GM18520 (cell line): ENCODE measurements at regions not wholly inside any gene's neighbourhood (a gene's known extent, or its start where the extent isn't known, plus 50 kb on each side); places are given as distances from the start of the nearest gene placed in this dataset.

Source experiments
- ATAC-seq: cut with Tn5 transposase; IDR thresholded peaks from one replicate; pipeline ENCODE4 v1.9.1; 2021; ENCODE audit not compliant: unreplicated experiment

DNA sequence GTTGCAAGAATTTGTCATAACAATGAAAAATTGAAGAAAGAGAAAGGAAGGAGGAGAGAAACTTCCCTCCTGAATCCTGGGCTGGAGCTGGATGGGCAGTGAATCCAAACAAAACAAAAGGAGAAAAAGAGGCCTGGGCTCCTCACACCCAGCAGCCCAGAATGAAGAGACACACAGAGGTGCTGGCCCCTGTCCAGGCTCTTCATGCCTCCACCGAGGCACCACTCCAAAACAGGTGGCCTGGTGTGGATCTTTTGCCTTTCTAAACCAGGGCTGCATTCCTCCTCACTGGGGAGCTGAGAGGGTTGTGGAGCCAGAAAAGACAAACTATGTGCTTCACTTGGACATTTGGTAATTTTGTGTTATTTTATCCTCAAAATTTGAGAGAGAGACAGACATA lies 76.0 kb downstream of the FAM124B start:
- ATAC-seq, result no peak

DNA sequence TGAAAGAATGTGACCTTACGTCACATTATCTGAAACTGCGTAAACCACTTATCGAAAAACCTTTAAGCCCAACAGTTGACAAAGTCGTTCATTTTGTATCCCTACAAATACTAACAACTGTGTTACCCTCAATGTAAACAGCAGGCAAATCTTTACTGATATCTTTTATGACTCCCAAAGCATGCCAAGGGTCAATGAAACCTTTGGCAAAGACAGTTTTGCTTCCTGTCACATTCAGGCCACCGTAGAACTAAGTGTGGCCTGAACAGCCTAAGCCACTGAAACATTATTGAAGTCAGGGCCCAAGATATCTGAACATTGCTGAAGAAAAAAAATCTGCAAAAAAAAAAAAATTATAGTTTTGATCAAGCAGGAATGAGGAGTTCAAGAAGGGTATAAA lies 77.3 kb downstream of the FAM124B start:
- no peak for ATAC-seq

DNA sequence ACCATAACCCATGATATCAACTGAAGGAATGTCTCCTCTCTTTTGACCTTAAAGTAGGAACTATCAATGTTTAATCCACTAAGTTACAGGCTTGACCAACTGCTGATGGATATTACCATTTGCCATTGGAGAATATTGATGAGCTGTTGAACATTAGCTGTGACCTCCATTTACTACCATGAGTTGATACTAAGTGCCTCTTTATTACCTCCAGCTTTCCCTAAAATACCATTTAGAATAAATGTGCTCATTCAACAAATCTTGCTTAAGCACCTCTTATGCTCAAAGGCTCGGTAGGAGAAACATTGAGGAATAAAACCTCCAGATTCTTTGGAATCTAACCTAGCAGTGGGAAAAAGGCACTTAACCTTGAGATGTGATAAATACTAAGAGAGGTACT lies 81.2 kb downstream of the FAM124B start:
- no peak for ATAC-seq

DNA sequence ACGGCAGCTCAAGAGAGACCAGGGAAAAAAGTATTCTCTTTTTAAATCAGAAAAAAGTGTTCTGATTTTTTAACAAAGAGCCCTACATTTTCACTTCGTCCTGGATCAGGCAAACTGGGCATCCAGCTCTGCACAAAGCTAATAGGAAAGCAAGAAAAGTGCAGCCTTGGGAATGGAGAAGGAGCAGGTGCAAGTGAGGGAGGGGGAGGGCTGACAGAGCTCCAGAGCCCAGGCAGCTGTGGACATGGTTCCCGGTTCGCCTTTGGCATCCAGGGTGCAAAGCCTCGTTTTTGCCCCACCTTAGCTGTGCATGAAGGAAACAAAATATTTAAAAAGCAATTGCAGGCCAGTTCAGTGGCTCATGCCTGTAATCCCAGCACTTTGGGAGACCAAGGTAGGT lies 82.2 kb downstream of the FAM124B start:
- ATAC-seq, result no peak

DNA sequence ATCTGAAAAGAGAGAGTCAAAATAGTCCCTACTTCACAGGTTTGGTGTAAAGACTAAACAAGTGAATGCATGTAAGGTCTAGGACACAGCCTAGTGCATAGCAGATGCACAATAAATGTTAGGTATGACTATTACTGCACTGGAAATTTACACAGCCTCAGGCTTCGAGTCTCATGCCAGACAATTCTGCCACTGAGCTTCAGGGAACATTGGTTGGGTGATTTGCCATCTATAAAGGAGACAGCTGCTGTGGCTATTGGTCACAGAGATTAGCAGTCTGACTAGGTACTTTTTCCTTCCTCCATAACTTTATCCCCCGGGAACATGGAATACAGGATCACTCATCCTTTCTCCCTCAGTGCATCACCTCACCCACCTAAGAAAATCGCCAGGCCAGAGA lies 89.2 kb downstream of the FAM124B start:
- no peak for ATAC-seq

DNA sequence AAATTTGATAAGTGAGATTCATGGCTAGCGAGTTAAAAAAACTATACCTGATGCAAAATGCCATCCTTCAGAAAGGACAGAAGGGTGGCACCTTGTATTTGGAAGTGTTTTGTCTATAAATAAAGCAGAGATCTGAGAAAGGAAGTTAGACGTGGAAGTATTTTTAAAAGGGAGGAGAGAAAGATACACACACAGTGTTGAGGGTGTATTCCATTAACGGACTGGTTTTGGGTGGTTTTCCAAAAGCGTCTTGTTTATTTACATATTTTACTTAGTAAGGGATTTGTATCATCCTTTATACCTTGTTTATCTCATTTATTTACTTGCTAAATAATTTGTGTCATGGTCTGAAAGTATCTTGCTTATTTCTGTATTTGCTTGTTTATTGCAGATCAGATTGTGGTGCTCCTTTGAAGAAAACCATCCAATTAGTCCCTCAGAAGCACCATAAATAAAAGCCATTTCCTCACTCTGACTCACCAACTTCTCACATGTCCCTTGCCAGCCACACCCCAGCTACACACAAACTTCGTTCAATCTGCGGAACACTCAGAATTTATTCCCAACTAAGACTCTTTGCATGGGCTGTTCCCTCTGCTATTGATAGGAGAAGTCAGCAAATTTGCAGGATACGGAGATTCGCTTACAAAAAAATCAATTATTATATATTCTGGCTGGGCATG lies 90.8 kb downstream of the FAM124B start:
- no peak for ATAC-seq

DNA sequence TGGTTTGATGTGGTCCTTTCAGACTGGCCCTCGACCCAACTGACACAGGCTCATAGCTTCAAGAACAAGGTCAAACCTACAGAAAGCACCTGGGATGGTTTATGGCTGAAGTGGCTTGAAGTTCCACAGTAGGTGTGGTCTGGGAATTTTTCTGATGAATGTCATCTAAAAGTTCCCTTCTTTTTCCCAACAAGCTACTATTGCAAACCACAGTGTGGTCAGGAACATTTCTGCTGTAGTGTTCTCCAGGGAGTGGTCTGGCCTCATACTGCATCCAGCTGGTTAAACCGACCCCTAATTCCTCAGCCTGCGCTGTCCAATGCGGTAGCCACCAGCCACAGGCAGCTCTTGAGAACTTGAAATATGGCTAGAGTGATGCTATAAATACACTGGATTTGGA lies 92.7 kb downstream of the FAM124B start:
- no peak for ATAC-seq

DNA sequence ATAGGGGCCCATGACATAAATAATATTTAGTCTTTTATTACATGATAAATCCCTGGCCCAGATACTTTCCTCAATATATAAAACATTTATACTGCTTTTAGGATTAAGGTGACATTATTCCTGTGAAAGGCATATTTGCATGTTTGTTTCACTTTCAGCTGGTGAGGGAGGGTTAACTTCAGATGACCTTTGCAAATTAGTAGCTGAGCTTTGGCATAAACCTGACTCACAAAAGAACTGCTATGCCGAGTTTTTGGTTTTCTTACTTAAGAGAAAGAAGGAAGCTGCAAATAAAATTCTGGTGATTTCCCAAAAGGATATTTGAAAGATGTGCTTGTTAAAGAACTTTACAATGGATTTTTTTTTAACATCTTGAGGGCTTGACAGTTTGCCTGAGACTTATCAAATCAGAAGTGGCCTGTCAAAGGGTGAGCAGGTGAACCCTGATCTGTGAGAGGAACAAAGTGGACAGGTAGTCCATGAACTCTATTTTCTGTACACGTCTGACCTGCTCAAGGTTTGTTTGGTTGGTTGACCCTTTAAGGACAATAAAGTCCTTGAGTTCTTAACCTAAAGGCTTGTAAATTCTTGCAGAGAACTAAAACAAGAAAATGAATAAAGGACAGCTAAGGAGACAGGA lies 93.5 kb downstream of the FAM124B start:
- ATAC-seq, result peak; percentile 95

DNA sequence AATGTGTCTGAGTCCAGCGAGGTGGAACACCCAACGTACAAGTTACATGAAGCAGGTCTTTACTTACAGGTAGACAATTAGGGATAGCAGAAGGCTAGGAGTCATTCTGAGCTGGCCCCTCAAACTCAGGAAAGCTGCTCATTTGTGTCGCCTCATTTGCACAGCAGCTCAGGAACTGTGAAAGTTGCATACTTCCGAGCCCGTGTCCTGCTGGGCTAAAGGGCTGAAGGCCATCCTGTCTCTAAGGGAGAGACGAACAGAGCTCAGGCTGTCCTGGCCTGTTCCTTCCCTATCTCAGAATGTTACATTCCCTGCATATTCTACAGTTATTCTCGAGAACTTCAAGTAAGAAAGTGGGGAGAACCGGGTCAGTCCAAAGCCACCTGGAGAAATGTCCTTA lies 99.0 kb downstream of the FAM124B start:
- ATAC-seq, result no peak

DNA sequence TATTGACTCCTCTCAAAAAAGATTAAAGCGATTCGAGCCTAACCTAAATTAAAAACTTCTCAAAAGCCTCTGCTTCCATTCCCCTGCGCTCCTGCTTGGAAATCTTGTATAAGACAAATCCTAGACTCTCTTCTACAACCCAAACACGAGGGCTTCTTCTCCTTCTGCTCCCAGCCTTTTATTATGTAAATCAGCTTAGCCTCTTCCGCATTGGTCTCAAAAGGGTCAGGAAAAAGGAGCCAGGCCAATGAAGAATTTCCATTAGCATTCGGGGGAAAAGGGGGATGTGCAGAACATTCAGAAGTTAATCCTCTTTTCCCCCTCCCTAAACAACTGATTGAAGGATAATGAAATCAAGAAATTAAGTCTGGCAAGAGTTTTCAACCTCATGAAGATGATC lies 107.9 kb downstream of the FAM124B start:
- no peak for ATAC-seq

DNA sequence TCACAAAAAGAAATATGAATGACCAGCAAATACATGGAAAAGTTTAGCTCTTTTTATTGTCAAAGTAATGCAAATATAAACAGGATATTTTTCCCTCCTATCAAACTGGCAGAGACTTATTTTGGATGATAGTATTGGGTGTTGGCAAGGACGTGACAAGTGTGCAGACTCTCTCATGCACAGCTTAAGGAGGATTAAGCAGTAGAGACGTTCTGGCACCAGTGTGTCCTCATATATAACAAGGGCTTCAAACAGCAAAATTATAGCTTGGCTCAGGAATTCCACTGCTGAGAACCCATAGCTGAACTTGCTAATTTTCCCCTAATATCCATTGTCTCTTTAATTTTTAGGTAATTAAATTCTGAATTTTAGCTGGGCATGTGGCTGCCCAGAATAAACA lies 114.4 kb downstream of the FAM124B start:
- ATAC-seq, result no peak

DNA sequence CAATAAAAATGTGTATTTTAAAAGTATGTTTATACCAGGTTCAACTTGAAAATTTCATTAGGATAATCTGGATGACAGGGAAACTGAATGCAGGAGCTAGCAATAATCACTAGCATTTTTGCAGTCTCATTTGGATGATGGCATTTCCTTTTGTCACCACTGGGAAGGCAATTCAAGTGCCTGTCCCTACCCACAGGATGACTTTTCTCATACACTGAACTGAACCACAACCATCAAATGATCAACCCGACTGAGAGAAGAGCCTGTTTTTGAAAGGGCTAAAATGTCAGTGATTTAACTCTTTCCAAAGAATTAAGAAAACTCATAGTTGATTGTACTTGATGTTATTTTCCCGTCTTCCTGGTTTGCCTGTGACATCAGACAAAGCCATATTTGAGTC lies 115.0 kb downstream of the FAM124B start:
- ATAC-seq, result no peak

DNA sequence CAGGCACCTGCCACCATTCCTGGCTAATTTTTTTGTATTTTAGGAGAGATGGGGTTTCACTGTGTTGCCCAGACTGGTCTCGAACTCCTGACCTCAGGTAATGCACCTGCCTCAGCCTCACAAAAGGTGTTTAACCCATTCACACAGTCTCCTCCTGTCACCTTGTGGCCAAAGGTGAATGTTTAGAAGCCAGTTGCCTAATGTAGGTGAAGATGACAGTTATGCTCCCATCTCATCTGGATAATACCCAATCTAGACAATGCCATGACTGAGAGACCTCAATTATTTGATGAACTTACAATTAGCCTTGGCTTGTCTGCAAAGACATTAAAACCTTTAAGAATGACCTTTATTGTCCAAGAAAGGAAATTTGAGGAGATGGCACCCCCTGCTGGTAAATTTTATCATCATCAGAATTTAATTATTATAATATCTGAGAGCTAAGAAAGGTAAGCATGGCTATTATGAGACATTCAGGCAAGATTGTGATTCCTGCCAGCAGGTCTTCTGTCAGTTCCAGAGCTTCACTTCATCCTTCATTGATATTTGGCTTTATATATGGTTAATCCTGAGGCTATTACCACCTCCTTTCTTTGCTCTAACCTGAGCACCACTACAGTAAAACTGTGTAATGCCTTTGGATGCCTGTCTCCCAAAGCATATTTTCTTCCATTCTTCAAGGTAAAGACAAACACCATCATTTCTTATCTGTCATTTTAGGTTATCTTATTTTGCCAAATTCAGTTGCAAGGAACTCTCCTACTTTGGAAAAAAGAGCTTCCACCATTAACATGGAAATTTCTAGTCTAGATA lies 117.6 kb downstream of the FAM124B start:
- ATAC-seq, result no peak

DNA sequence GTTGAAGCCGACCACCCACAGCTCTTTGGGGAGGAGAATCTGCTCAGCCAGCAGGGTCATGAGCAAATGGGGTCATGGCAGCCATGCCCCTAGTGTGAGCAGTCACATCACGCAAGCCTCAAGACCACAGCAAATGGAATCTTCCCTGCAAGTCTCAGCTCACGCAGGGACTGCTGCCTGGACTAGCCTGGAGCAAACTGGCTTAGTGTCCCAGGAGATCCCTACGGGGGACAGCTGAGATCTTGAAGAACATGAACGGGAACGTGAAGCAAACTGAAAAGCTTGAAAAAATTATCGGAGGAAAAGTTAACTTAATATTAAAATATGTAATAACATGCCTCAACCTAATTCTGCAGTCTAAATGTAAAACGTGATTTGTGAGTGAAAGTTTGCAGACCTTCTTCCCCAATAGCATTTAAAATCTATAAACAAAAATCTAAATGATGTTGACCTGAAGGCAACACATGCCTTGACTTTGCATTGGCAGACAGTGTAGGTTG lies 118.4 kb downstream of the FAM124B start:
- ATAC-seq, result no peak

DNA sequence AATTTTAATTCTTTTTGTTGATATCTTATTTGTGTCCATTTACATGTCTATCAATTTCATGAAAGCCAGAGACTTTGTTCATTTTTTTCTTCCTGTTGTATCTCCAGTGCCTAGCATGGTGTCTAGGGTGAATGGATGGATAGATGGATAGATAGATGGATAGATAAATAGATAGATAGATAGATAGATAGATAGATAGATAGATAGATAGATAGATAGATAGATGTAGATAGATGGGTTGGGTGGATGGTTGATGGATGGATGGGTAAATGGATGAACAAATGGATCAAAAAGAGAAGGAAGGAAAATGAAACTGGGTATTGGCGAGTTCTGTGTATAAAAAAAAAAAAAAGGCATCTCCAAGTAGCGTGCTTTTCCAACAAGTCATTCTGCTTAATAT lies 120.5 kb downstream of the FAM124B start:
- no peak for ATAC-seq

DNA sequence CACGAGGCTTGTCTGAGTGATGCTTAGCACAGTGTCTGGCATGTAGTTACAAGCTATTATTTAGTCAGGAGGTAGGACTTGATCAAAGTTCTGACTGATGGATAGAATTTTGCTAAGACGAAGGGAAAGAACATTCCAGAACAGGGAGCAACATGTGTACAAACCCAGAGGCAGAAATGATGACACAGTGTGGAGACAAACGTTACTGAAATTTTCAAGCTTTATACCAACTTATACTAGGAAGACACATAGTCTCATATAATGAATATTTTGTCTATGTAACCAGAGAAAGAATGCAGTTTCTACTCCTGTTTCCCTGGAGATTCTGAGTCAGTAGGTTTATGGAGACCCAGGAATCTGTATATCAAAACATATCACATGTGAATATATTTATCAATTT lies 123.4 kb downstream of the FAM124B start:
- no peak for ATAC-seq

DNA sequence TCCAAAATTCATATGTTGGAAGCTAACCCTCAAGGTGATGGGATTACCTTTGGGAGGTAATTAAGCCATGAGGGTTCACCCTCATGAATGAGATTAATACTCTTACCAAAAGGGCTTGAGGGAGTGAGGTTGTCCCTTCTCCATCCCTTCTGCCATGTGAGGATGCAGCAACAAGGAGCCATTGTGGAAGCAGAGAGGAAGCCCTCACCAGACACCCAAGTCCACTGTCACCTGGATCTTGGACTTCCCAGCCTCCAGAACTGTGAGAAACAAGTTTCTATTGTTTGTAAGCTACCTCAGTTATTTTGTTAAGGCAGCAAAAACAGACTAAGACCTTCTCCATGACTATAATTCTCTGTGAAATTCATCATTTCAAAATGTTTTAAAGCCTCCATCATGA lies 125.7 kb downstream of the FAM124B start:
- ATAC-seq, result no peak

DNA sequence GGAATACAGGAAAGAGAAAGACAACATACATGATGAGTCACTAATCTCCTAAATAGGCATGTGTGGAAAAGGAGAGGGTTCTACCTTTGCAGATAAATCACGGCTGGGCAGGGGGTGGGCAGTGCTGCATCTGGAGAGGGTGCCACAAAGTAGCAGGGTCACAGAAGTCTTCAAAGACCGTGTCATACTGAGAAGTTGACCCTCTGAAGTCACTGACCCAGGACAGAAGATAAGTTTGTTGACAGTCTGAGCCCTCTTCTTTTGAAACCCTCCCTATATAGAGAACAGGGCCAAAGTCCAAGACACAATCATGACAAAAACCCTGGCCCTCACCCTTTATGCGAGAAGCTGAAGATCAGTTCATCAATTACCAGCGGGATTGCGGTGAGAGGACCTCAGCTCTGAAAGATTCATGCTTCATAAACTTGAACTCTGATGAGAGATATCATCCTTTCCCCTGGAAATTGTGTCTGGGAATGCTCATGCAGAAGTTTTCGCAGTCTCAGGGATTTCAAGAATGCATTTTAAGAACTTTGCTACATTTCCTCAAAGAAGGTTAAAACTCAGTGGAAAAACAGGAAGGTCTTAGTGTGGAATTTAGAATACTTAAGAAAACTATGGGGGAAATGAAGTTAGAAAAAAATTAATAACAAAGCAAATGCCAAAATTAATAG lies 129.5 kb downstream of the FAM124B start:
- ATAC-seq, result no peak

DNA sequence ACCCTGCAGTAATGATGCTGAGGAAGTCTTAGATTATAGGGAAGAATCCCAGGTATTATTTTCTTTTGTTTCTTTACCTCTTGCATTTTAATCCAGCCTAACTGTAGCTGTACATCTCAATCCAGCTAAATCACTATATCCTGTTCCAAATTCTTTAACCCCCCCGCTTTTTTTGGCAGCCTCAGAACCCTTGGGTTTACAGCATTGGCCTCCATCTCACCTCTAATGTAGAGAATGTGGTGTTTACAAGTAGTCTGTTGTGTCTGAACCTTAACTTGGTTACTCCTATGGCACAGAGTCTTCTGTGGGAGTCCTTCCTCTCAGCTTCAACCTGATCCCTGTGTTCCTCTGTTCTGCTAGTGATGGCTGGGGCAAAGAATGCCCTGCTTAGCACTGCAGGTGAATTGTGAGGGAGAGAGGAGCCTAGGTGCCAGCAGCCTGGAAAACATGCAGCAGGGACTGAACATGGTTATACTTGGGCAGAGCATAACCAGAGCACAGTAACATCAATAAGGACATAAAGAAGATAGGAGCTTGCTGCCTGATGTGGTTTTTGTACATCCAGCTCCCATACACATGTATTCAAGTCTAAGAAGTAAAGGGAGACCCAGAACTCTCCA lies 130.2 kb downstream of the FAM124B start:
- no peak for ATAC-seq

DNA sequence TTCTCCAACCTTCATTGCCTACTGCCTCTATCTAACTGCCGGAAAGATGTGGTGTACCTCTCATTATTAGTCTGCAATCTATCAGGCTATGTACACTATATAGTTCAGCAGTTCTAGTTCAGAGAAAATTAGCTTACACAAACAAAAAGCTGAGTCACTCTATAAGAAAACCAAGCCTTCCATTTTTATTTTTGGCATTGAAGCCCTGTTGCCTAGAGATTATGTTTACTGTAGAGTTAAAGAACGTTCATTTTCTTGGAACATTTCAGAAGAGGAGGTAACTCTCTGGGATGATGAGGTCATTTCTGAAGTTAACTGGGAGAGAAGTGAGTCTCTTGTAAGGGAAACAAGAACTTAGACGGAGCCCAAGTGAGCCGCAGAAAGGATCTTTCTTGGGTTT lies 133.5 kb downstream of the FAM124B start:
- ATAC-seq, result no peak

DNA sequence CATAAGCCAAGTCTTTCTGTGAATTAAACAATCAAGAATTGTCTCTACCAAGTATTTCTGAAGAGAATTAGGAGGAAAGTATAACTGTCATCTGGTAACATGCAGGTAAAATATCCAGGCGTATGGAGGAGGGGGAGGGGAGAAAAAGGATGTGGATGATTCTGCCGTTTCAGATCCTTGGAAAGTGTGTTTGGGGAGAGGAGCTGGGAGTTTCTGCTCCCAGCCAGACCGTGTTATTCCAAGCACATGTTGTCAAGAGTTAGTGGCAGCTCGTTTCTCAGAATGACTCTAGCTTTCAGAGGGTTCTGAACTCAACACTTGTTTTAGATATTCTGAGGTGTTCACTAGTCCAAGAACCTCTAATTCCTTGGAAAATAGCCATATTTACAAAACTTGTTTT lies 137.6 kb downstream of the FAM124B start:
- ATAC-seq, result no peak
